HepG2 (cell line): ENCODE measurements at regions not wholly inside any gene's neighbourhood (a gene's known extent, or its start where the extent isn't known, plus 50 kb on each side); places are given as distances from the start of the nearest gene placed in this dataset.

ENCODE experiments used
- CBFB ChIP-seq: sonication (generic); formaldehyde crosslinking; IDR thresholded peaks from 2 replicates; pipeline ENCODE4 v1.4.0; 2020; ENCODE audit warnings: missing genetic modification reagents
- FOXJ3 ChIP-seq: sonication (generic); formaldehyde crosslinking; IDR thresholded peaks from 2 replicates; pipeline ENCODE4 v1.4.0; 2020; ENCODE audit warnings: missing genetic modification reagents, mild to moderate bottlenecking, borderline replicate concordance
- GATAD2A ChIP-seq: IDR thresholded peaks from 2 replicates; pipeline ENCODE4 v1.6.1; 2016
- HMG20B ChIP-seq: conservative IDR thresholded peaks from 2 replicates; pipeline ENCODE4 v1.6.1; 2016; ENCODE audit warnings: missing genetic modification reagents, missing compliant biosample characterization
- ISX ChIP-seq: sonication (generic); formaldehyde crosslinking; conservative IDR thresholded peaks from 2 replicates; pipeline ENCODE4 v1.5.0; 2020; ENCODE audit warnings: missing genetic modification reagents
- MEF2D ChIP-seq: sonication (generic); formaldehyde crosslinking; IDR thresholded peaks from 2 replicates; pipeline ENCODE4 v1.5.1; 2020; ENCODE audit warnings: mild to moderate bottlenecking, missing genetic modification reagents
- MYC ChIP-seq: sonication (generic); formaldehyde crosslinking; IDR thresholded peaks from 2 replicates; pipeline ENCODE4 v1.9.0; 2021; ENCODE audit warnings: missing genetic modification reagents, borderline replicate concordance
- NFYC ChIP-seq: IDR thresholded peaks from 2 replicates; pipeline ENCODE4 v1.6.1; 2016; ENCODE audit warnings: missing genetic modification reagents, missing compliant biosample characterization
- NPAS2 ChIP-seq: sonication (generic); formaldehyde crosslinking; IDR thresholded peaks from 2 replicates; pipeline ENCODE4 v1.8.0; 2022; ENCODE audit warnings: mild to moderate bottlenecking, missing genetic modification reagents, borderline replicate concordance
- ZMYM4 ChIP-seq: sonication (generic); formaldehyde crosslinking; IDR thresholded peaks from 2 replicates; pipeline ENCODE4 v1.8.1; 2023; ENCODE audit warnings: mild to moderate bottlenecking, missing genetic modification reagents
- ZNF678 ChIP-seq: sonication (generic); formaldehyde crosslinking; IDR thresholded peaks from 2 replicates; pipeline ENCODE4 v1.4.0; 2020; ENCODE audit warnings: mild to moderate bottlenecking, missing genetic modification reagents
- ZSCAN21 ChIP-seq: sonication (generic); formaldehyde crosslinking; IDR thresholded peaks from 2 replicates; pipeline ENCODE4 v1.8.0; 2022; ENCODE audit warnings: mild to moderate bottlenecking, missing genetic modification reagents, moderate library complexity, borderline replicate concordance
- TF ChIP-seq, protein P1 (sequence below): IDR thresholded peaks from 2 replicates; pipeline ENCODE4 v1.6.1; 2016; ENCODE audit warnings: low read depth, control low read depth
- TF ChIP-seq, protein P2 (sequence below): conservative IDR thresholded peaks from 2 replicates; pipeline ENCODE4 v1.6.1; 2018; ENCODE audit warnings: missing genetic modification reagents
- TF ChIP-seq, protein P3 (sequence below): sonication (generic); formaldehyde crosslinking; IDR thresholded peaks from 2 replicates; pipeline ENCODE4 v1.4.0; 2020; ENCODE audit warnings: missing genetic modification reagents; ENCODE audit errors: not compliant biosample characterization
- TF ChIP-seq, protein P4 (sequence below), 2 experiments: sonication (generic) in 1 of 2; formaldehyde crosslinking in 1 of 2; IDR thresholded peaks; 2 replicates each; pipeline versions ENCODE4 v1.4.0 to v1.6.1; 2018 to 2020; ENCODE audit warnings: missing genetic modification reagents in 2 of 2, borderline replicate concordance in 1 of 2, low read depth in 1 of 2, mild to moderate bottlenecking in 1 of 2, missing biosample characterization in 1 of 2
- TF ChIP-seq, protein P5 (sequence below): sonication (generic); formaldehyde crosslinking; IDR thresholded peaks from 2 replicates; pipeline ENCODE4 v1.4.0; 2020; ENCODE audit warnings: missing genetic modification reagents, borderline replicate concordance
- TF ChIP-seq, protein P6 (sequence below): IDR thresholded peaks from 2 replicates; pipeline ENCODE4 v1.6.1; 2016; ENCODE audit warnings: missing biosample characterization, missing genetic modification reagents, low read depth

DNA sequence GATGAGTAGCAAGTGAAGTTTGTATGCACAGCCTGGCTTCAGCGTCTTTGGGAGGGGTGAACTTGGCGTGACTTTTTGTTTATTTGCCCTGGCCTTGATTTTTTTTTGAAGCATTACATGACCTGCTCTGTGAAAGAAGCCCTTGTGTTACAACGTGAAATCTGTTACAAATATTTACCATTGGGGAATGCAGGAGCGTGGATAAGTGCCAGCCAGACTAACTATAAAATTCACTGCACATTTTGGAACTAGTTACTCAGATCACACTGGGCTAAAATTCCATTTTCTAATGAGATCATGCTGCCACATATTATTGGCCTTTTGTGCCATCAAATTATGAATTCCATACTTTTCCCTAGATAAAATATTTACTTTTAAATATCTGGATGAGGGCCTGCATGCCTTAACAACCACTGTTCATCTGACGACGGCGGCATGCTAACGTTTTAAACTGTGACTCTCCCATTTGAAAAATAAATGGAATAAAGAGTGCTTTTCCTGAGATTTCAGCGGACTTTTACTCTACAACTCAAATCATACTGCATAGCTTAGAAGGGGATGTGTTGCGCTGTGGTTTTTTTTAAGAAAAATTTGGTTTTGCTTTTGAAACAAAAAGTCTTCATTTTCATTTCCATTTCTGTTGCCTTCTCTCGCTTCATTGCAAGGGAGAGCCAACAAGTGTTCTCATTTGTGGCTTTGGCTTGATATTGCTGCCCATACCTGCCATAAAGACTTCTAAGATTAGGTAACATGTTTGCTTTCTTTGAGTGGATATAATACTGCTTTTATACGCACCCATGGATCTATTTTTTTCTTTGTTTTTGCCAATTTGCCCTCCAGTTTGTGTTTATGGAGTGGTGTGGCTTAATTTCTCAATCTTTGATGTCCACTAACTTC is 352.2 kb downstream of the TFEC start (continued):
- TF ChIP-seq, protein P1, sequence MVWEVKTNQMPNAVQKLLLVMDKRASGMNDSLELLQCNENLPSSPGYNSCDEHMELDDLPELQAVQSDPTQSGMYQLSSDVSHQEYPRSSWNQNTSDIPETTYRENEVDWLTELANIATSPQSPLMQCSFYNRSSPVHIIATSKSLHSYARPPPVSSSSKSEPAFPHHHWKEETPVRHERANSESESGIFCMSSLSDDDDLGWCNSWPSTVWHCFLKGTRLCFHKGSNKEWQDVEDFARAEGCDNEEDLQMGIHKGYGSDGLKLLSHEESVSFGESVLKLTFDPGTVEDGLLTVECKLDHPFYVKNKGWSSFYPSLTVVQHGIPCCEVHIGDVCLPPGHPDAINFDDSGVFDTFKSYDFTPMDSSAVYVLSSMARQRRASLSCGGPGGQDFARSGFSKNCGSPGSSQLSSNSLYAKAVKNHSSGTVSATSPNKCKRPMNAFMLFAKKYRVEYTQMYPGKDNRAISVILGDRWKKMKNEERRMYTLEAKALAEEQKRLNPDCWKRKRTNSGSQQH: no peak
- TF ChIP-seq, protein P2, sequence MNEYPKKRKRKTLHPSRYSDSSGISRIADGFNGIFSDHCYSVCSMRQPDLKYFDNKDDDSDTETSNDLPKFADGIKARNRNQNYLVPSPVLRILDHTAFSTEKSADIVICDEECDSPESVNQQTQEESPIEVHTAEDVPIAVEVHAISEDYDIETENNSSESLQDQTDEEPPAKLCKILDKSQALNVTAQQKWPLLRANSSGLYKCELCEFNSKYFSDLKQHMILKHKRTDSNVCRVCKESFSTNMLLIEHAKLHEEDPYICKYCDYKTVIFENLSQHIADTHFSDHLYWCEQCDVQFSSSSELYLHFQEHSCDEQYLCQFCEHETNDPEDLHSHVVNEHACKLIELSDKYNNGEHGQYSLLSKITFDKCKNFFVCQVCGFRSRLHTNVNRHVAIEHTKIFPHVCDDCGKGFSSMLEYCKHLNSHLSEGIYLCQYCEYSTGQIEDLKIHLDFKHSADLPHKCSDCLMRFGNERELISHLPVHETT (CRISPR knock-in tag): no peak
- TF ChIP-seq, protein P3, sequence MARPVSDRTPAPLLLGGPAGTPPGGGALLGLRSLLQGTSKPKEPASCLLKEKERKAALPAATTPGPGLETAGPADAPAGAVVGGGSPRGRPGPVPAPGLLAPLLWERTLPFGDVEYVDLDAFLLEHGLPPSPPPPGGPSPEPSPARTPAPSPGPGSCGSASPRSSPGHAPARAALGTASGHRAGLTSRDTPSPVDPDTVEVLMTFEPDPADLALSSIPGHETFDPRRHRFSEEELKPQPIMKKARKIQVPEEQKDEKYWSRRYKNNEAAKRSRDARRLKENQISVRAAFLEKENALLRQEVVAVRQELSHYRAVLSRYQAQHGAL (CRISPR knock-in tag): no peak
- TF ChIP-seq, protein P4, sequence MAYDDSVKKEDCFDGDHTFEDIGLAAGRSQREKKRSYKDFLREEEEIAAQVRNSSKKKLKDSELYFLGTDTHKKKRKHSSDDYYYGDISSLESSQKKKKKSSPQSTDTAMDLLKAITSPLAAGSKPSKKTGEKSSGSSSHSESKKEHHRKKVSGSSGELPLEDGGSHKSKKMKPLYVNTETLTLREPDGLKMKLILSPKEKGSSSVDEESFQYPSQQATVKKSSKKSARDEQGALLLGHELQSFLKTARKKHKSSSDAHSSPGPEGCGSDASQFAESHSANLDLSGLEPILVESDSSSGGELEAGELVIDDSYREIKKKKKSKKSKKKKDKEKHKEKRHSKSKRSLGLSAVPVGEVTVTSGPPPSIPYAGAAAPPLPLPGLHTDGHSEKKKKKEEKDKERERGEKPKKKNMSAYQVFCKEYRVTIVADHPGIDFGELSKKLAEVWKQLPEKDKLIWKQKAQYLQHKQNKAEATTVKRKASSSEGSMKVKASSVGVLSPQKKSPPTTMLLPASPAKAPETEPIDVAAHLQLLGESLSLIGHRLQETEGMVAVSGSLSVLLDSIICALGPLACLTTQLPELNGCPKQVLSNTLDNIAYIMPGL (CRISPR knock-in tag; IDR thresholded peaks at IDR 0.05; ENCODE audit: borderline replicate concordance in 1 of 2, low read depth in 1 of 2): no peak
- TF ChIP-seq MYC (CRISPR knock-in tag) (no peak), FOXJ3 (CRISPR knock-in tag) (peak; percentile 92; the same call in 1 of the 2 replicates), NPAS2 (no peak), ZNF678 (no peak), ZMYM4 (peak; percentile 60; the same call in 1 of the 2 replicates), CBFB (CRISPR knock-in tag) (no peak), MEF2D (peak; percentile 52; the same call in 1 of the 2 replicates), GATAD2A (peak; percentile 81), HMG20B (CRISPR knock-in tag) (peak; percentile 88), NFYC (CRISPR knock-in tag) (no peak), ISX (CRISPR knock-in tag) (no peak), ZSCAN21 (CRISPR knock-in tag) (no peak)
- TF ChIP-seq, protein P5, sequence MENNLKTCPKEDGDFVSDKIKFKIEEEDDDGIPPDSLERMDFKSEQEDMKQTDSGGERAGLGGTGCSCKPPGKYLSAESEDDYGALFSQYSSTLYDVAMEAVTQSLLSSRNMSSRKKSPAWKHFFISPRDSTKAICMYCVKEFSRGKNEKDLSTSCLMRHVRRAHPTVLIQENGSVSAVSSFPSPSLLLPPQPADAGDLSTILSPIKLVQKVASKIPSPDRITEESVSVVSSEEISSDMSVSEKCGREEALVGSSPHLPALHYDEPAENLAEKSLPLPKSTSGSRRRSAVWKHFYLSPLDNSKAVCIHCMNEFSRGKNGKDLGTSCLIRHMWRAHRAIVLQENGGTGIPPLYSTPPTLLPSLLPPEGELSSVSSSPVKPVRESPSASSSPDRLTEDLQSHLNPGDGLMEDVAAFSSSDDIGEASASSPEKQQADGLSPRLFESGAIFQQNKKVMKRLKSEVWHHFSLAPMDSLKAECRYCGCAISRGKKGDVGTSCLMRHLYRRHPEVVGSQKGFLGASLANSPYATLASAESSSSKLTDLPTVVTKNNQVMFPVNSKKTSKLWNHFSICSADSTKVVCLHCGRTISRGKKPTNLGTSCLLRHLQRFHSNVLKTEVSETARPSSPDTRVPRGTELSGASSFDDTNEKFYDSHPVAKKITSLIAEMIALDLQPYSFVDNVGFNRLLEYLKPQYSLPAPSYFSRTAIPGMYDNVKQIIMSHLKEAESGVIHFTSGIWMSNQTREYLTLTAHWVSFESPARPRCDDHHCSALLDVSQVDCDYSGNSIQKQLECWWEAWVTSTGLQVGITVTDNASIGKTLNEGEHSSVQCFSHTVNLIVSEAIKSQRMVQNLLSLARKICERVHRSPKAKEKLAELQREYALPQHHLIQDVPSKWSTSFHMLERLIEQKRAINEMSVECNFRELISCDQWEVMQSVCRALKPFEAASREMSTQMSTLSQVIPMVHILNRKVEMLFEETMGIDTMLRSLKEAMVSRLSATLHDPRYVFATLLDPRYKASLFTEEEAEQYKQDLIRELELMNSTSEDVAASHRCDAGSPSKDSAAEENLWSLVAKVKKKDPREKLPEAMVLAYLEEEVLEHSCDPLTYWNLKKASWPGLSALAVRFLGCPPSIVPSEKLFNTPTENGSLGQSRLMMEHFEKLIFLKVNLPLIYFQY: no peak
- TF ChIP-seq, protein P6, sequence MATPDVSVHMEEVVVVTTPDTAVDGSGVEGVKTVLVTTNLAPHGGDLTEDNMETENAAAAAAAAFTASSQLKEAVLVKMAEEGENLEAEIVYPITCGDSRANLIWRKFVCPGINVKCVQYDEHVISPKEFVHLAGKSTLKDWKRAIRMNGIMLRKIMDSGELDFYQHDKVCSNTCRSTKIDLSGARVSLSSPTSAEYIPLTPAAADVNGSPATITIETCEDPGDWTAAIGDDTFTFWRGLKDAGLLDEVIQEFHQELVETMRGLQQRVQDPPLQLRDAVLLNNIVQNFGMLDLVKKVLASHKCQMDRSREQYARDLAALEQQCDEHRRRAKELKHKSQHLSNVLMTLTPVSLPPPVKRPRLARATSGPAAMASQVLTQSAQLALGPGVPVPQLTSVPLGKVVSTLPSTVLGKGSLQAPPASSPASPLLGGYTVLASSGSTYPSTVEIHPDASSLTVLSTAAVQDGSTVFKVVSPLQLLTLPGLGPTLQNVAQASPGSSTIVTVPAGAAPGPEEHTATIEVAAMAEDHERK (CRISPR knock-in tag): no peak
